ENCODE measurements at regions not wholly inside any gene's neighbourhood (a gene's known extent, or its start where the extent isn't known, plus 50 kb on each side); places are given as distances from the start of the nearest gene placed in this dataset.

GRCh38 chr11:128181088-128181480 lies 406.3 kb downstream of the ETS1 start:
- TF ChIP-seq CTCF (IDR thresholded peaks at IDR 0.05) = no peak
- TF ChIP-seq JUND (IDR thresholded peaks at IDR 0.05) = no peak
- TF ChIP-seq, protein P1, sequence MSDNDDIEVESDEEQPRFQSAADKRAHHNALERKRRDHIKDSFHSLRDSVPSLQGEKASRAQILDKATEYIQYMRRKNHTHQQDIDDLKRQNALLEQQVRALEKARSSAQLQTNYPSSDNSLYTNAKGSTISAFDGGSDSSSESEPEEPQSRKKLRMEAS (IDR thresholded peaks at IDR 0.05; ENCODE audit: low read depth) = no peak
- no peak for TF ChIP-seq SIN3A (IDR thresholded peaks at IDR 0.05; ENCODE audit: borderline replicate concordance, low read depth, low read length)
- no peak for TF ChIP-seq TAF1 (IDR thresholded peaks at IDR 0.05; ENCODE audit: borderline replicate concordance, low read depth, low read length)
- no peak for TF ChIP-seq RXRA (IDR thresholded peaks at IDR 0.05; ENCODE audit: borderline replicate concordance, low read depth)
- TF ChIP-seq RAD21 (IDR thresholded peaks at IDR 0.05; ENCODE audit: low read length) = no peak
- TF ChIP-seq POLR2AphosphoS5 (IDR thresholded peaks at IDR 0.05; ENCODE audit: low read depth, low read length) = no peak
- no peak for TF ChIP-seq PBX3 (IDR thresholded peaks at IDR 0.05)
- TF ChIP-seq FOSL2 (IDR thresholded peaks at IDR 0.05; ENCODE audit: borderline replicate concordance, low read depth) = no peak

Data from SK-N-SH (cell line).